GM18907 (cell line): ENCODE measurements at regions not wholly inside any gene's neighbourhood (a gene's known extent, or its start where the extent isn't known, plus 50 kb on each side); places are given as distances from the start of the nearest gene placed in this dataset.

Source experiments
- ATAC-seq: cut with Tn5 transposase; IDR thresholded peaks from one replicate; pipeline ENCODE4 v1.9.1; 2021; ENCODE audit warnings: mild to moderate bottlenecking, moderate library complexity; ENCODE audit not compliant: unreplicated experiment

- ATAC-seq: no peak
These were observed 156.1 kb downstream of the NXNL2 start for GRCh38 chr9:88691091-88691490.

GRCh38 chr9:88691811-88692210 is 156.8 kb downstream of the NXNL2 start:
- no peak for ATAC-seq

- ATAC-seq: no peak
These were observed 157.8 kb downstream of the NXNL2 start for GRCh38 chr9:88692827-88693226.

- no peak for ATAC-seq
These were observed 159.6 kb downstream of the NXNL2 start for GRCh38 chr9:88694625-88695024.

GRCh38 chr9:88696501-88696900 is 161.5 kb downstream of the NXNL2 start:
- no peak for ATAC-seq

GRCh38 chr9:88697764-88698432 is 162.9 kb downstream of the NXNL2 start:
- ATAC-seq: no peak

- ATAC-seq: no peak
These were observed 168.0 kb downstream of the NXNL2 start for GRCh38 chr9:88702985-88703384.

- no peak for ATAC-seq
These were observed 171.5 kb downstream of the NXNL2 start for GRCh38 chr9:88706193-88707113.

- no peak for ATAC-seq
These were observed 175.5 kb downstream of the NXNL2 start for GRCh38 chr9:88710449-88710848.

GRCh38 chr9:88711719-88712118 is 176.7 kb downstream of the NXNL2 start:
- ATAC-seq: no peak

GRCh38 chr9:88712484-88712883 is 177.5 kb downstream of the NXNL2 start:
- ATAC-seq: no peak

GRCh38 chr9:88713010-88713409 is 178.0 kb downstream of the NXNL2 start:
- ATAC-seq: no peak

GRCh38 chr9:88716596-88717290 is 181.8 kb downstream of the NXNL2 start:
- no peak for ATAC-seq

GRCh38 chr9:88721025-88721424 is 186.0 kb downstream of the NXNL2 start:
- ATAC-seq: no peak

- no peak for ATAC-seq
These were observed 186.7 kb downstream of the NXNL2 start for GRCh38 chr9:88721495-88722279.

- ATAC-seq: no peak
These were observed 187.8 kb downstream of the NXNL2 start for GRCh38 chr9:88722753-88723152.

GRCh38 chr9:88723751-88724150 is 188.8 kb downstream of the NXNL2 start:
- ATAC-seq: no peak

- no peak for ATAC-seq
These were observed 189.4 kb downstream of the NXNL2 start for GRCh38 chr9:88724331-88724730.

- ATAC-seq: no peak
These were observed 190.5 kb downstream of the NXNL2 start for GRCh38 chr9:88725300-88726019.

GRCh38 chr9:88726803-88727202 is 191.8 kb downstream of the NXNL2 start:
- no peak for ATAC-seq
